ENCODE measurements at regions not wholly inside any gene's neighbourhood (a gene's known extent, or its start where the extent isn't known, plus 50 kb on each side); places are given as distances from the start of the nearest gene placed in this dataset.

DNA sequence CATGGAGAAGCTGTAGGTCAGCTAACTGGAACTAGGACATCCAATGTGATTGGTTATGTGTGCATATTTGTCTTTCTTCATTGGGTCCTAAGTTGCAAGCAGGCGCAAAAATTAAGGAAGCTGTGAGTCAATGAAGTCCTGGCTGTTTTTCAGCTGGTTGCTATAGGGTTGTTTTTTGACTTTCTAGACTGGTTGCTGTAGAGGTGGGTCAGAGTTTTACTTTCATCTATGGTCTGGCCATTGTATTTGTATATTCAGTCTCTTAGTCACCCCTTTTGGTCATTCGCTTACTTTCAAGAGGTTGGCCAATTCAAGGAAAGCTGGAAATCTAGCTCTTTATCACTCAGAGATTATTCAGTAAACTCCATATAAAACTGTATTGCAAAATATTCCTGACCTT is 62.0 kb upstream of the AMZ2 start:
- DNase-seq: no peak

DNA sequence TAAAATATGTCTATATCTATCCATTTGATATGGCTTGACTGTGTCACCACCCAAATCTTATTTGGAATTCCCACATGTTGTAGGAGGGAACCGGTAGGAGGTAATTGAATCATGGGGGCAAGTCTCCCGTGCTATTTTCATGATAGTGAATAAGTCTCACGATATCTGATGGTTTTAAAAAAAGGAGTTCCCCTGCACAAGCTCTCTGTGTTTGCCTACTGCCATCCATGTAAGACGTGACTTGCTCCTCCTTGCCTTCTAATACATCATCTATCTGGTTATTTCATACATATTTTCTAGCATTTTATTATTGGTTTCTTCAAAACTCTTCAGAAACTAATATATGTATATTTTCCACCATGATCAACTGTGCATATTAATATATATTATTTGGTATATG is 57.3 kb upstream of the AMZ2 start:
- no peak for DNase-seq

DNA sequence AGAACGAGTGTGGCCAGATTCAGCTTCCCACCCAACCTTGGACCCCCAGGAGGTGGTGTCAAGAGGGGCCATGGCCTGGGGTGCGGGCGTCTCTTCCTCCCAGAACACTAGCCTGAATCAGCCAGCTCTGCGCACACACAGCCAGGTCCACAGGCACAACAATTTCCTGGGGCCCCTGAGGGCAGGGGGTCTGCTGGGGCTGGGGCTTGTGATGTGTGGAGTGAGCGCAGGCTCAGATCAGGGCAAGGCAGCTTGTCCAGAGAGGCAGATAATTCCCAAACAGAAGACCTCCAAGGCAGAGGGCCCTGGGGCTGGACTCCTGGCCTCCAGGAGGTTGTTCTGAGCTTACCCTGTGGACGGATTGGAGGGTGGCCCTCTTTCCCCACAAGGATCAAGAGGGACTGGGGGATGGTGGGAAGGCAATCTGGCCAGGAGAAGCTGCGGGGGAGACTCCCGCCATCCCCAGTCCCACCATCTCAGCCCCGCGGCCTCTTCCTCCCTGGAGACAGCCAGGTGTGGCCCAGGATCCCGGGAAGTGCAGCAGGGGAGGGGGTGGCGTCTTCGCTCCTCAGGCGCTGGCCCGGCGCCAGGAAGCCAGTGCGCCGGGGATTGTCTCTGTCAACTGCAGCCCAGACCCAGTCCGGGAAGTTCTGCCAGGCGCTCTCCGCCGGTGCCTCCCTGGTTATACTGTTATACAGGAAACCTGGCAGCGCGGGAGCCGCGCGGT is 52.0 kb upstream of the AMZ2 start:
- peak in 1 of 2 experiments; percentile 19 for DNase-seq

DNA sequence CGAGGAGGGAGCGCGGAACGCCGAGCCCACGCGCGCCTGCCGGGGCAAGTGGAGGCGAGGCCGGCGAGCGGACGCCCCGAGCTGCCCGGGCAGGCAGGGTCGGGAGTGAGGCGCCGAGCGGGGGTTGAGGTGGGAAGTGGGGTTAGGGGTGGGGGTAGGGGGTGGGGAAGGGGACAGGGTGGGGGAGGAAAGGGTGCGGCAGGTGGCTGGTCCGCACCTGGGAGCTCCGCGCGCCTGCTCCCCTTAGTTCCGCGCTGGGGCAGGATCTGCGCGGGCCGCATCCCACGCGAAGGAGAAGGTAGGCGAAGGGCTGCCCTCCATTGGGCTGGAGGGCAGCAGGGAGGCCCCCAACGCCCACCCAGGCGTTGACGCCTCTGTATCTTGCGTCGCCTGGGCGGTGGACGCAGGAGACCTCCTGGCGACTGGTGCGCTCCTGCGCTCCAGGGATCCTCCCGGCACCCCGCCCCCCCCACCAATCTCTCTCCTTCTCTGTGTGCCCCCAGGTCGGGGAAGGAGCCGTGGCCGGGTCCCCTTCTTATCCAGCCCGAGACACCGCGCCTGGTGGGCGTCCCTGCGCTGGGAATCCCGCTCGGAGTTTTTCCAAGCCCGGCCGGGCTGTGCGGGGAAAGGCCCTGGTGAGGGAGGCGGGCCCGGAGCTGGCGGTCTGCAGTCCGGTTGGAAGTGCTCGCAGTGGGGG is 51.3 kb upstream of the AMZ2 start:
- peak in 1 of 2 experiments; percentile 14 for DNase-seq

DNA sequence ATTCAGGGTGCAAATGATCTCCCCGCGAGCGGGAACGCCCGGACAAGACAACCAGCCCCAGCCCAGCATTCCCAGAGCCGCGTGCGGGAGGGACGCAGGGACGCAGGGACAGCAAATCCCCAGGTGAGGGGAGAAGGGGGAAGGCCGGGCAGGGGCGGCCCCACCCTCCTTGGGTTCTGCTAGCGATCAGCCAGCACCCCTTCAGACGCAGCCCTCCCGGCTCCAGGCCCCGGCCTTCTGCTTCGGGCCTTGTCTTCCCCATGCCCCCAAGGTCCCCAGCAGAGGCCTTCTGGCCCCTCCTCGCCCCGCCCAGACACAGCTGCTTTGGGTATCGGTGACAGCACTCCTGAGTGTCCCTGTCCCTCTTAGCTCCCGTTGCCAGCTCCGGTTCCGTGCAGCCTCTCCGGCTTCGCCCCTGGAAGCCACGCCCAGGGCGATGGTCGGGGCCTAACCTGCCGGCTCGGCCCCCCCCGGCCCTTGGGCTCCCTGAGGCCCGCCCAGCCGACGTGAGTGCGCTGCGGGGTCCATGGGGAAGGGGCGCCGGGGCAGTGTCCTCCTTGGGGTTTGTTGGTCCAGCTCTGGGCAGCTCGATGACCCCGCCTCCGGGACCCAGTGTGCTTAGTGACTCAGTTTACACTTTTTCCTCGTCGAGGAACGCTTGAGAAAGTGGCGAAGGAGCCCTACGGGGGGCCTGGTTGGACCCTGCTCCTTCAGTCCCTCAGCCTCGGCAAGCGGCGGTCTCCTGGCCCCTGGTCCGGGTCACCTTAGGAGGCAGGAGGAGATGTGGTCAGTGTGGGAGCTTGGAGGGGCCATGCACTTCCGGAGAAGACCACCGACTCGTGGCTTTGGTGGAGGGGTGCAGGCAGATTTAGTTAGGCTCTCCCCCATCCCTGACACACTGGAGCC is 50.5 kb upstream of the AMZ2 start:
- DNase-seq: no peak

DNA sequence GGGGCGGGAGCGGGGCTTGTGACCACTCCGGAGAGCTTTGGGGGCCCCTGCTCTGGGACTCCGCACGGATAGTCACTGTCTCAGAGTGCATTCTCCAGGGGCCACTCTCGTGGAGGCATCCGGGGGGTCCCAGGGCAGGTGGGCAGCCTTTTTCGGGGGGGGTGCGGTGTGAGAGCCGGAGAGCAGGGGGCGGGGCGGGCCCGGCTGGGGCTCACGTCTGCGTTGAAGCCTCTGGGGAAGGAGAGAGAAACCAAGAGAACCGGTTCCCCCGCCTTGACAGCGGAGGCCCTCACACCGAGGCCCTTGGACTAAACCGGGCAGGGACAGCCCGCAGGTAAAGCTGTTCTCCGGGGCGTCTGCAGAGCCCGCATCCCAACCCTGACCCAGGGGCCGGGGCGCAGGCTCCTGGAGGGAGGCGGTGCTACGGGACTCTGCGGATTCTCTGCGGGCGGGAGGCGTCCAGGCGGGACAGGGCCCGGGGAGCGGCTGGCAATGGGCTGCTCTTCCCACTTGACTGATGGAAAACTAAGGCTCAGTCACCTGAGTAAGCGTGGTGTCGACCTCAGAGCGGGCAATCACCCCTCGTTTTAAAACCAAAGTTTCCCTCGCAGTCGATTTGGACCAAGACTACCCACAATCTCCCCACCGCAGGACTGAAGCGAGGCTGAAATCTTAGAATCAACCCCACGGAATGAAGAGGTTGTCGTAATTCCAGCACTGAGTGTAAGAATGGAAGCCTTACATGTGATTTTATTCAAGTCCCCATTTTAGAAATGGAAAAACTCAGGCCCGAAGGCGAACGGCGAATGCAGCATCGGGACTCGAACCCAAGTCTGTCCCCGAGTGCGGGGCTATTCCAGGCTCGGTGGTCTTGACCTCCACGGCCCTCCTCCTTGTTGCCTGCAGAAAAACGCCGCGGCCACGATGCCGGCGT is 49.6 kb upstream of the AMZ2 start:
- DNase-seq: no peak

Measured in NCI-H1930 (cell line).